D721Med (cell line): ENCODE measurements at regions not wholly inside any gene's neighbourhood (a gene's known extent, or its start where the extent isn't known, plus 50 kb on each side); places are given as distances from the start of the nearest gene placed in this dataset.
A peak's percentile ranks its signal among the peaks of the same experiment; 100 is the strongest.

Source experiments
- DNase-seq: peaks from one replicate; pipeline ENCODE4 v3.0.0; 2011; ENCODE audit warnings: low spot score; ENCODE audit not compliant: insufficient read length
- FAIRE-seq: peaks from 2 replicates; lab custom pipeline; 2011; peaks lifted over from hg19 to GRCh38; lab: Jason Lieb, UNC
- CTCF ChIP-seq: IDR thresholded peaks from 2 replicates; pipeline ENCODE4 v1.5.1; 2012; ENCODE audit warnings: mild to moderate bottlenecking, control low read depth; ENCODE audit not compliant: insufficient read depth; ENCODE audit errors: missing control alignments

GRCh38 chr9:109560470-109561132, 62.5 kb upstream of the PTPN3 start:
- no peak for FAIRE-seq
- no peak for DNase-seq
- no peak for TF ChIP-seq CTCF

- no peak for TF ChIP-seq CTCF
- DNase-seq (no peak), FAIRE-seq (no peak)
Observed at GRCh38 chr9:109561137-109561536, 63.0 kb upstream of the PTPN3 start.

GRCh38 chr9:109568089-109568488, 70.0 kb upstream of the PTPN3 start:
- FAIRE-seq (no peak), DNase-seq (no peak)
- TF ChIP-seq CTCF = no peak

GRCh38 chr9:109568568-109569210, 70.6 kb upstream of the PTPN3 start:
- DNase-seq (no peak), FAIRE-seq (no peak)
- no peak for TF ChIP-seq CTCF

GRCh38 chr9:109574061-109574882, 76.2 kb upstream of the PTPN3 start:
- DNase-seq = no peak
- FAIRE-seq = no peak
- peak; percentile 67 for TF ChIP-seq CTCF

GRCh38 chr9:109576762-109577161, 78.7 kb upstream of the PTPN3 start:
- DNase-seq = no peak
- no peak for TF ChIP-seq CTCF
- no peak for FAIRE-seq
